H9 (cell line): ENCODE measurements at regions not wholly inside any gene's neighbourhood (a gene's known extent, or its start where the extent isn't known, plus 50 kb on each side); places are given as distances from the start of the nearest gene placed in this dataset.

Source experiments
- DNase-seq: peaks from one replicate; pipeline ENCODE4 v3.0.0-alpha.2; 2017
- H2AFZ ChIP-seq: one replicate; pipeline ENCODE4 v1.6.1; 2013; ENCODE audit warnings: mild to moderate bottlenecking, low read length, control low read depth, moderate library complexity
- H2AK5ac ChIP-seq: 2 replicates; pipeline ENCODE4 v1.6.1; 2013; ENCODE audit warnings: low read length, control low read depth, mixed read lengths; ENCODE audit not compliant: insufficient read length
- H2BK120ac ChIP-seq: one replicate; pipeline ENCODE4 v1.6.1; 2013; ENCODE audit warnings: low read depth, mild to moderate bottlenecking, low read length, control low read depth, inconsistent platforms; ENCODE audit not compliant: poor library complexity, severe bottlenecking
- H2BK12ac ChIP-seq: 2 replicates; pipeline ENCODE4 v1.6.1; 2013; ENCODE audit warnings: low read length, control low read depth, mixed read lengths, low read depth; ENCODE audit not compliant: insufficient read length
- H2BK15ac ChIP-seq: 2 replicates; pipeline ENCODE4 v1.6.1; 2013; ENCODE audit warnings: low read depth, low read length, control low read depth
- H2BK20ac ChIP-seq: one replicate; pipeline ENCODE4 v1.6.1; 2013; ENCODE audit warnings: low read depth, mild to moderate bottlenecking, low read length, control low read depth, inconsistent platforms; ENCODE audit not compliant: poor library complexity, severe bottlenecking
- H2BK5ac ChIP-seq: 2 replicates; pipeline ENCODE4 v1.6.1; 2013; ENCODE audit warnings: low read length, control low read depth, mixed read lengths; ENCODE audit not compliant: insufficient read length
- H3K14ac ChIP-seq: 2 replicates; pipeline ENCODE4 v1.6.1; 2013; ENCODE audit warnings: low read length, control low read depth; ENCODE audit not compliant: insufficient read depth
- H3K18ac ChIP-seq: 2 replicates; pipeline ENCODE4 v1.6.1; 2013; ENCODE audit warnings: low read depth, mild to moderate bottlenecking, mixed read lengths, low read length, control low read depth; ENCODE audit not compliant: insufficient read length
- H3K23ac ChIP-seq: 2 replicates; pipeline ENCODE4 v1.6.1; 2013; ENCODE audit warnings: low read length, control low read depth, mixed read lengths, low read depth; ENCODE audit not compliant: insufficient read length
- H3K23me2 ChIP-seq: 2 replicates; pipeline ENCODE4 v1.6.1; 2013; ENCODE audit warnings: low read depth, mild to moderate bottlenecking, mixed read lengths, low read length, control low read depth; ENCODE audit not compliant: insufficient read length, poor library complexity, severe bottlenecking
- H3K27ac ChIP-seq: 2 replicates; pipeline ENCODE4 v1.5.1; 2013; ENCODE audit warnings: low read length, control low read depth, mixed read lengths, low read depth; ENCODE audit not compliant: insufficient read length
- H3K27me3 ChIP-seq: 2 replicates; pipeline ENCODE4 v1.6.1; 2013; ENCODE audit warnings: low read length, control low read depth, inconsistent platforms; ENCODE audit not compliant: insufficient read depth
- H3K4ac ChIP-seq: 2 replicates; pipeline ENCODE4 v1.6.1; 2013; ENCODE audit warnings: low read depth, mild to moderate bottlenecking, control low read depth, inconsistent platforms, low read length, moderate library complexity
- H3K4me1 ChIP-seq: 2 replicates; pipeline ENCODE4 v1.6.1; 2013; ENCODE audit warnings: low read length, control low read depth, inconsistent platforms; ENCODE audit not compliant: insufficient read depth
- H3K4me2 ChIP-seq: 2 replicates; pipeline ENCODE4 v1.6.1; 2013; ENCODE audit warnings: low read length, control low read depth, mixed read lengths; ENCODE audit not compliant: insufficient read length, insufficient read depth
- H3K56ac ChIP-seq: 2 replicates; pipeline ENCODE4 v1.6.1; 2013; ENCODE audit warnings: low read depth, mild to moderate bottlenecking, mixed read lengths, low read length, control low read depth; ENCODE audit not compliant: insufficient read length
- H3K79me1 ChIP-seq: 2 replicates; pipeline ENCODE4 v1.6.1; 2013; ENCODE audit warnings: low read depth, mild to moderate bottlenecking, moderate library complexity, low read length, control low read depth, inconsistent platforms; ENCODE audit not compliant: insufficient read depth, poor library complexity, severe bottlenecking
- H3K79me2 ChIP-seq: 2 replicates; pipeline ENCODE4 v1.6.1; 2013; ENCODE audit warnings: low read length, control low read depth, inconsistent platforms; ENCODE audit not compliant: insufficient read depth
- H3K9ac ChIP-seq: 2 replicates; pipeline ENCODE4 v1.6.1; 2013; ENCODE audit warnings: low read length, control low read depth, mixed read lengths; ENCODE audit not compliant: insufficient read length; ENCODE audit errors: extremely low read depth
- H3K9me3 ChIP-seq: one replicate; pipeline ENCODE4 v1.6.1; 2013; ENCODE audit warnings: low read depth, low read length, inconsistent platforms; ENCODE audit not compliant: control insufficient read depth
- H3T11ph ChIP-seq: one replicate; pipeline ENCODE4 v1.6.1; 2013; ENCODE audit warnings: mild to moderate bottlenecking, low read length, control low read depth, inconsistent platforms
- H4K20me1 ChIP-seq: one replicate; pipeline ENCODE4 v1.6.1; 2013; ENCODE audit not compliant: control insufficient read depth, insufficient read length, insufficient read depth
- H4K5ac ChIP-seq: 2 replicates; pipeline ENCODE4 v1.6.1; 2013; ENCODE audit warnings: low read depth, mild to moderate bottlenecking, mixed read lengths, low read length, control low read depth; ENCODE audit not compliant: insufficient read length
- H4K8ac ChIP-seq: replicated peaks from 2 replicates; pipeline ENCODE4 v1.6.1; 2013; ENCODE audit warnings: low read length, control low read depth, mixed read lengths, low read depth; ENCODE audit not compliant: insufficient read length
- H4K91ac ChIP-seq: 2 replicates; pipeline ENCODE4 v1.6.1; 2013; ENCODE audit warnings: low read depth, mild to moderate bottlenecking, moderate library complexity, mixed read lengths, low read length, control low read depth; ENCODE audit not compliant: insufficient read length
- H3K27ac Mint-ChIP-seq, 3 experiments: 2 replicates in 2 of 3; 3 replicates in 1 of 3; pipeline ENCODE4 v1.8.0; 2020 to 2021; ENCODE audit warnings: mixed read lengths in 3 of 3, mild to moderate bottlenecking in 1 of 3, moderate library complexity in 1 of 3
- H3K27me3 Mint-ChIP-seq: 2 replicates; pipeline ENCODE4 v1.8.0; 2021; ENCODE audit warnings: low read depth, mild to moderate bottlenecking, moderate library complexity, mixed read lengths
- H3K36me3 Mint-ChIP-seq, 3 experiments: 2 replicates in 2 of 3; 3 replicates in 1 of 3; pipeline ENCODE4 v1.8.0; 2020 to 2021; ENCODE audit warnings: low read depth in 3 of 3, mixed read lengths in 3 of 3; ENCODE audit not compliant: insufficient read depth in 1 of 3
- H3K4me1 Mint-ChIP-seq, 2 experiments: 2 replicates each; pipeline ENCODE4 v1.8.0; 2020; ENCODE audit warnings: mixed read lengths in 2 of 2
- H3K4me3 Mint-ChIP-seq, 2 experiments: 2 replicates in 1 of 2; 3 replicates in 1 of 2; pipeline ENCODE4 v1.8.0; 2020 to 2021; ENCODE audit warnings: mild to moderate bottlenecking in 2 of 2, mixed read lengths in 2 of 2, moderate library complexity in 1 of 2
- H3K9me3 Mint-ChIP-seq, 2 experiments: 2 replicates in 1 of 2; 3 replicates in 1 of 2; pipeline ENCODE4 v1.8.0; 2020; ENCODE audit warnings: mild to moderate bottlenecking in 2 of 2, mixed read lengths in 2 of 2, moderate library complexity in 1 of 2
- CTCF ChIP-seq: fragments of 200-600 bp; sonication (generic); conservative IDR thresholded peaks from 3 replicates; pipeline ENCODE4 v1.8.0; 2021; ENCODE audit warnings: antibody characterized with exemption, mild to moderate bottlenecking
- WGBS: extraction: QIAGEN DNeasy Blood & Tissue Kit; methylation state at CpG from one replicate; pipeline ENCODE4 v1.1.7; 2013; ENCODE audit warnings: missing lambda C conversion rate, low lambda C conversion rate, mixed read lengths; ENCODE audit not compliant: insufficient read length; ENCODE audit errors: extremely low coverage; 5-methylcytosine and 5-hydroxymethylcytosine counted together

GRCh38 chr15:20644896-20645295 is 103.3 kb upstream of the GOLGA6L6 start:
- H3K79me2 ChIP-seq, result no peaks in the 10 kb centered on the region
- no peak overlapping the region for H3T11ph ChIP-seq
- H3K79me1 ChIP-seq, result no peaks in the 10 kb centered on the region
- H2AK5ac ChIP-seq, result no peak overlapping the region
- H2BK15ac ChIP-seq, result no peak overlapping the region
- H3K56ac ChIP-seq, result no peak overlapping the region
- Mint-ChIP-seq H3K4me1 (no peaks in the 10 kb centered on the region), H3K36me3 (peaks cover 12 to 22% (median 21%) of the 10 kb centered on the region in 3 experiments; a peak in 6 of 7 replicates), H3K4me3 (no peak overlapping the region), H3K27me3 (no peaks in the 10 kb centered on the region; the same call in 1 of the 2 replicates), H3K9me3 (peaks cover 4% of the 10 kb centered on the region in 2 experiments), H3K27ac (no peak overlapping the region)
- H3K14ac ChIP-seq, result no peak overlapping the region
- H2BK120ac ChIP-seq, result no peak overlapping the region
- H2BK12ac ChIP-seq, result no peak overlapping the region
- no peaks in the 10 kb centered on the region for H3K23me2 ChIP-seq
- TF ChIP-seq CTCF, result no peak
- H4K20me1 ChIP-seq, result no peaks in the 10 kb centered on the region
- H2AFZ ChIP-seq, result no peak overlapping the region
- H3K9me3 ChIP-seq, result peaks cover 80% of the 10 kb centered on the region
- H3K4ac ChIP-seq, result no peak overlapping the region
- no CpG with 5 or more reads among the region's 3 CpGs for WGBS
- no peak overlapping the region for H3K23ac ChIP-seq
- H3K18ac ChIP-seq, result no peak overlapping the region
- H2BK5ac ChIP-seq, result no peak overlapping the region
- H3K4me1 ChIP-seq, result no peaks in the 10 kb centered on the region
- H3K9ac ChIP-seq, result no peak overlapping the region
- no peak overlapping the region for H4K8ac ChIP-seq
- no peak for DNase-seq
- H2BK20ac ChIP-seq, result no peak overlapping the region
- no peaks in the 10 kb centered on the region for H3K27me3 ChIP-seq
- H4K5ac ChIP-seq, result no peak overlapping the region
- H3K4me2 ChIP-seq, result no peak overlapping the region
- no peak overlapping the region for H3K27ac ChIP-seq
- no peak overlapping the region for H4K91ac ChIP-seq
